HG03520 (cell line): ENCODE measurements at regions not wholly inside any gene's neighbourhood (a gene's known extent, or its start where the extent isn't known, plus 50 kb on each side); places are given as distances from the start of the nearest gene placed in this dataset.
A peak's percentile ranks its signal among the peaks of the same experiment; 100 is the strongest.
"Not testable (repeated sequence)": the region's sequence is repeated elsewhere in the genome, so short reads cannot be mapped to it uniquely, and the experiment has no call there.

Source experiments
- ATAC-seq: cut with Tn5 transposase; IDR thresholded peaks from one replicate; pipeline ENCODE4 v1.9.1; 2021; ENCODE audit warnings: mild to moderate bottlenecking, moderate library complexity; ENCODE audit not compliant: unreplicated experiment

DNA sequence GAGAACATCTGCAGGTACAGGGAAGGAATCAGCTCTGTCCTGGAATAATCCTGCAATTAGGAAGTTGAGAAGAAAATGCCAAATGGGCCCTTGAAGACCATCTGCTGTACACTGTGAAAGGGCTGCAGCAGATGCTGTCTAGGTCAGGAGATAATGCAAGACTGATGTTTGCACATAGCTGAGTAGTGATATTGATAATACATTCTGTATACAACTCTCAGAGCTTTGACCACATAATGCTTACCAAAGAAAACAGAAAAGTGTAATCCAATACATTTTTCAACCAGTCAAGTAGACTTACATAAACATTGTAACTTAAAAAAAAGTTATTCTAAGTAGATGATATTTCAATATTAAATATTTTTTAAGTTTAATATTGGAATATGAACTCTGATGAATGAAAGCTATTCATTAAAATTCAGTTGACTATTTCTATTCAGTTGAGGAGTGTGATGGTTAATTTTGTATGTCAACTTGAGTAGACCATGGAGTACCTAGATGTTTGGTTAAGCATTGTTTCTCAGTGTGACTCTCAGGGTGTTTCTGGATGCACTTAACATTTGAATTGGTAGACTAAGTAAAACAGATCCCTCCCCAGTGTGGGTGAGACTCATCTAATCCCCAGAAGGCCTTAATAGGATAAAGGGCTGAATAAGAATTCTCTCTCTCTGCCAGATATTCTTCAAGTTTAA is 380.1 kb upstream of the PRR16 start:
- ATAC-seq, result no peak

DNA sequence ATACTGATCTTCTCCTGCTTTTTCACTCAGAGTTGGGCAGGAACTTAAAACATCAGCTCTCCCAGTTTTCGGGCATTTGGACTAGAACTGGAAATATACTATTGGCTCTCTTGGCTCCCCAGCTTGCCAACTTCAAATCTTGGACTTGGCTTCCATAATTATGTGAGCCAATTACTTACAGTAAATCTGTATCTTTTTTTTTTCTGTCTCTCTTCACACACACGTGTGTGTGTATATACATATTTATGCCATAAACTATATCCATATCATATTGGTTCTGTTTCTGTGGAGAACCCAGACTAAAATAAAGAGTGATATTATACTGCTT is 379.6 kb upstream of the PRR16 start:
- no peak for ATAC-seq

DNA sequence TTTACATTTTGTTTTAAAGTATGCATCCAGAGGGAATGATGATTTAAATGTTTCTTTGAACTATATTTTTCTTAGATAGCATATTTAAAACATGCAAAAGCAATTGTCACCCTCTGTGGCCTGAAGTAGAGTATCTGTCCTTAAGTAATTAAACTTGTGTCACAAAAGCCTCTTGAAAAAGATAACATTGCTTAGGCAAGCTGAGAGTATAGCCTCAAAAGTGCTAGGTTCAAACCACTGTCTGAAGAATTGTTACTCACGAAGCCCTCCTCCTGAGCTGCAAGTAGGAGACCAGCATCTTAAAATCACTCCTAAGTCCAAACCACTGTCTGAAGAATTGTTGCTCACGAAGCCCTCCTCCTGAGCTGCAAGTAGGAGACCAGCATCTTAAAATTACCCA is 378.0 kb upstream of the PRR16 start:
- no peak for ATAC-seq

DNA sequence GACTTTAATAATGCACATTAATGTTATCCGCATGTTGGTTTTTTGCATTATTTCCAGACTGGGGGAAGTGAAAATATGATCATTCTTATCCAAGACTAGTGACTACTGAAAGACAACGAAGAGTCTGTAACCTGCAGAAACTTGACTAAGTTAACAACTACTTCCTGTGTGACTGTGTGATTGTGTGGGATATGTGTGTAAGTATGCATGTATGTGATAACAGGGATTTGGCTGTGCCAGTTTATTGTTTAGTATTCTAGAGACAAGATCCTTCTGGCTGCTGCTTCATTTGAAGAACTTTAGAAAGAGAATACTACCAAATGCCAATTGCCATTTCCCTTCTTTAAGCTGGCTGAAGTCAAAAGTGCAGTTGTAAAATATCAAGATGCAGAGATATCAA is 375.7 kb upstream of the PRR16 start:
- no peak for ATAC-seq

GRCh38 chr5:120088836-120089235 is 375.3 kb upstream of the PRR16 start:
- no peak for ATAC-seq

GRCh38 chr5:120091376-120091948 is 372.6 kb upstream of the PRR16 start:
- no peak for ATAC-seq

DNA sequence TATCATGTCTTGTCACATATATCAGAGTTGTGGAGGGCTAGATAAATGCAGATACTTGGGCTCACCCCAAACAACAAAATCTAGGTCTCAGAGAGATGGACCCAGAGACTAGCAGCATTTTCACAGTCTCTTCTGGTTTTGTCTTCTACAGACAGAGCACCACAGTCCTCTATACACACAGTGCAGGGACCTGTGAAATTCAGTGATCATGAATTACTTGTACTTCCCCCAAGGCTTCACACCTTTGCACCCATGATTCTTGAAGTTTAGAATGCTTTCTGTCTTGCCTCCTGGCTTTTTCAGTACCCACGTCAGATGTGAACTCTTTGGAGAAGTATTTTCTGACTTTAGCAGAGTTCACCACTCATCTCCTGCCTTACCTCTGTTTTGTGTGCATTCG is 371.5 kb upstream of the PRR16 start:
- ATAC-seq, result no peak

GRCh38 chr5:120093178-120093577 is 370.9 kb upstream of the PRR16 start:
- no peak for ATAC-seq

- peak; percentile 48 for ATAC-seq
Observed at GRCh38 chr5:120096413-120096812, 367.7 kb upstream of the PRR16 start.

DNA sequence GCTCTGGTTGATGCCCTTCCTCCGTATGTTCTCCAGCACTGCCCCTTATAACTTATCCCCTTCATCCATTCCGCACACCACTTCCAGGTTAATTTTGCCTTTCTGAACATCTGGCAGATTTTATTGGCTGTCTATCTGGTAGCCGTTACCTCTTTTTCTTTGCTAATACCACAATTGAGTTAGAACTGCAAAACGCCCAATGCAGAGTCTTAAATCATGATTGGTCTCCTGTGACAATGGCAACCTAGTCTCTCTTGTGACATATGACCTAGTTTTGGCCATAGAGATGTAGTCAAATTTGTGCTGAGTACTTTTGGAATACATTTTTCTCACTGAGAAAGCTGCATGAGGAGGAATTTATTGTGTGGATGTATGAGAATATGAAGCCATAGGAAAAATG is 365.7 kb upstream of the PRR16 start:
- no peak for ATAC-seq

DNA sequence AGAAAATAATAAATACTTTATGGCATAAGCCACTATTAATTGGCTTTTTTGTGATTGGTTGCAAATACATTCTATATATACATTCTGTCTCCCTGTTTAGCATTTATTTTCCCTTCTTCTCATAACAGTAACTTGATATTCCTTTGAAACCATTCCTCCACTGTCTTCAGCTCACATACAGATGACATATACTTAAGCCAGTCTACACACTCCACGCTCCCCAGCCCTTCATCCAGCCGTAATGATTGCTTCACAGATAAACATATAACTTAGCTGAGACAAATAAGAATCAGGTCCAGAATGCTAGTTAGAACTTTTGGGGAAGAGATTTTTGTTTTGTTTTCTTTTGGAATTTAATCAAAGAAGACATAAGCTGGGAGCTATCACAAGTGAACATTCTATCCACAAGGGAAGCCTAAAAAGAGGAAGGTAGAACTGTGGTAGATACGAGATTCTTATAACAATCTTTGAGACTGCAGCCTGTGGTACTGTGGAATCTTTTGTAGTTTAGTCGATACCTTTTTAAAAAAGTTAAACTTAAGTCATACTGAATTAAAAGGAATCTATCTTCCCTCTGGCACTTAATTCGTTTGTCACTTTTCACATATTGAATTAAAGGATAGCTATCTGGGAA is 365.1 kb upstream of the PRR16 start:
- no peak for ATAC-seq

- ATAC-seq, result no peak
Observed at GRCh38 chr5:120101771-120102170, 362.3 kb upstream of the PRR16 start.

DNA sequence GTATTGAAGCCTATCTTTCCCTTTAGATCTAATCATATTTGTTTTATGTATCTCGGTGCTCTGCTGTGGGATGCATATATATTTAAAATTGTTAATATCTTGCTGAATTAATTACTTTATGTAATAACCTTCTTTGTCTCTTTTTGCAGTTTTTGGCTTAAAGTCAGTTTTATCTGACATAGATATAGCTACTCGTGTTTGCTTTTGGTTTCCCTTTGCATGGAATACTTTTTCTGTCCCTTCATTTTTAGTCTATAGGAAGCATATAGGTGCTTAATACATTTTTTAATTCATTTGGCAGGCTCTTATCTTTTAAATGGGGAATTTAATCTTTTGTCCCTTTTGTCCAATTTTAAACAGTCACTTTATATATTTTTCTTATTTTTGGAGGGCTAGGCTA is 360.6 kb upstream of the PRR16 start:
- ATAC-seq, result no peak

GRCh38 chr5:120106912-120107525 is 357.1 kb upstream of the PRR16 start:
- ATAC-seq, result no peak

DNA sequence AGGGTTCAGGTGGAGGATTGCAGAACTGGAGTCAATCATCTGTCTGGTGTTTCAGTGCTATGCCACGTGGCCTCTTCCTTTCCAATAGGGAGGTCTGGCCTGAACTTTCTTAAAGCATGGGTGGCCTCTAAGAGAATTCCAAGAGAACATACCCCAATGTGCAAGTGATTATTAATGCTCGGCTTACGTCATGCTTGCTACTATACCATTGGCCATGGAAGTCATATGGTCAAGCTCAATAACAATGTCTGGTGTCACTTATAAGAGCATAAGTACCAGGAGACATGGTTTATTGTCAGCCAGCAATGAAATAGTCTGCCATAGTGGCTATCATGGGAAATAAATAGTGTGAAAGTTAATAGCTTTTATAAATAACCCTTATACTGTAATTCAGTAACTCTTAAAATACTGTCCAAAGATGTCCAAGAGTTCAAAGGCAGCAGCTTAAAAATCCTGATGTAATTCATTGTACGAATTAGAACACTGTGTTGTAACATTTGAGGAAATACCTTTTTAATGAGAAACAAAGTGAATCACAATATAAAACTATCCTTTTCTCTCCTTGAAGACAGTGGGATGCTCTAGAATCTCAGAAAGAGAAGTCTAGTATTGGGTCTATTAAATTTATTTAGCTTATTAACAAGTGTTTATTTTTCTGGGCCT is 355.4 kb upstream of the PRR16 start:
- ATAC-seq, result no peak

DNA sequence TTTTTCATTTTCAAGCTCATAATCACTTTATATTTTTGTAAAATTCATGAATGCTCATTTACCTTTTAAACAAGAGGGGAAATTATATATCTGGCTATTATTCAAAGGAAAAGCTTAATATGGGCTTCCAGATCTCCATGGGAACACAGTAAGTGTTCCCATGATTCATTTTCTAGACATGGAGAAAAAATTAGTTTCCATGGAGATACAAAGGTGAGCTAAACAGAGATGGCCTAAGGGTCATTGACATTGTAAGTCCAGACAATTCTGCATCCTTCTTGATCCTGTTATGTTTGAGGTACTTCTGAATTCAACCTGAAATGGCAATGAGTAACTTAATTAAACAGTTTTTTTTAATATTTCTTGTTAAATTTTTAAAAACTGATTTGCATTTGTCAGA is 341.4 kb upstream of the PRR16 start:
- ATAC-seq, result no peak

DNA sequence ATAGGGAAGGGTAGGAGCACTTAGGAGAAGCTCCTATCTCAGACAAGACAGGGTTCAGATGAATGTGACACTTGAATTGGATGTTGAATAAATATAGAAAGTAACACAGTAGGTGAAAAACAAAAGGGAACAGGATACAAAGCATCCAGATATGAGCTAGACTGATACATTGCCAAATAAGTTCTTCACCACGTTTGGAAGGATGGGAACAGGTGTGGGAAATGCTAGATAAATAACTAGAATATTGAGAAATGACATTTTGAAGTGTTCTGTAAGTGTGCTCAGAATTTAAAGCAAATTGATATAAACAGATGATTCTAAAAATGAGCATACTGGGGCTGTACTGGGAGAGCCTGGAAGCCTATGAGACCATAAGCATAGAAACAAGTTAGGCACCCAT is 340.1 kb upstream of the PRR16 start:
- ATAC-seq, result no peak

DNA sequence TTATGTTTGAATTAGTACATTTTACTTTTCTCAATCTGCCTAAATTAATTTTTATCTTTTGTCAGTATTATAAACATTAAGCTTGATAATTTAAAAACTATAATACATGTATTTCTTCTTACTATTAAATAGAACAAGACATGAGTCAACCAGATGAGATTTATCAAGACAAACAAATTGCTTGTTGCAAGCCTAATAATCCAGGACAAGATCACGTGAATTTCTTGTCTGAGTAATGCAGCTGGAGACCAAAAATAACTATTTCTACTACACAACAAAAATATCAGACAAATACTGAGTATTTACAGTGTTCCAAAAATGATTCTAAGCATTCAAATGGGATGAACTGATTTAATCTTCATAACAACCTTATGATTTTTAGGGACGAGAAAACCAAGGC is 339.1 kb upstream of the PRR16 start:
- ATAC-seq, result no peak

- not testable (repeated sequence) for ATAC-seq
Observed at GRCh38 chr5:120132347-120132746, 331.8 kb upstream of the PRR16 start.

DNA sequence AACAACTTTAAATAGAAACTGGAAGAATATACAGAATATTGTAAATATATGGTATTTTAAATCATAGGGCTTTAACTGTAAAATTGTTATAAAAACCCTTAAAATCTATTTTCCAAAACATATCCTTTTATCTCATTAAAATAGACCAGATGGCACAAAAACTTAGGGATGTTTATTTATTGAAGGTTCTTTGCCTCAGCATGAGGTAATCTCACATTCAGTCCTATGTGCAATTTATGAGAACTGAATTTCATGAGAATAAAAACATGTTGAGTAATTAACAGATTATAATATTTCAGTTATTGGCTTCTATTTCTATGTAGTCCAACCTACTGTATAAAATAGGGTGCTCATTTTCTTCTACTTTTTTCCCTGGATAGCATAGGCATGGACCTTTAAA is 329.2 kb upstream of the PRR16 start:
- no peak for ATAC-seq

GRCh38 chr5:120137582-120137981 is 326.5 kb upstream of the PRR16 start:
- ATAC-seq, result no peak

- no peak for ATAC-seq
Observed at GRCh38 chr5:120139039-120139438, 325.1 kb upstream of the PRR16 start.
